ENCODE measurements at regions not wholly inside any gene's neighbourhood (a gene's known extent, or its start where the extent isn't known, plus 50 kb on each side); places are given as distances from the start of the nearest gene placed in this dataset.

DNA sequence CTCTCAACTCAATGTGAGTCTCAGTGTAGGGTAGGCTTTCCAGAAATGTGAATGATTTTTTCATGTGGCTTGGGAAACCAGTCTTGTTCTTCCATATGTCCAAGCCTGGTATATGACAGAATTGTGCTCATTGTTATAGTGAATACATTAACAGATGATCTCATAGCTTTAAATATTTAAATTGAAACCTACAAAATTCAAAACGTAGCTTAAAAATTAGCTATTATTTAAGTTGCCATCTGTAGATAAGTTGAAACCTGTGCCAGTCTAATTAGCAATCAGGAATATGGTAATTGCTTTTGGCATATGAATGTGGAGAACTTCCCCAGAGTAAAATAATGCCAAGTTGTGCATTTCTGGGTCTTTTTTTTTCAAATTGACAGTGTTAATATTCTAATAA lies 891.6 kb upstream of the SEL1L start:
- TF ChIP-seq, protein P1, sequence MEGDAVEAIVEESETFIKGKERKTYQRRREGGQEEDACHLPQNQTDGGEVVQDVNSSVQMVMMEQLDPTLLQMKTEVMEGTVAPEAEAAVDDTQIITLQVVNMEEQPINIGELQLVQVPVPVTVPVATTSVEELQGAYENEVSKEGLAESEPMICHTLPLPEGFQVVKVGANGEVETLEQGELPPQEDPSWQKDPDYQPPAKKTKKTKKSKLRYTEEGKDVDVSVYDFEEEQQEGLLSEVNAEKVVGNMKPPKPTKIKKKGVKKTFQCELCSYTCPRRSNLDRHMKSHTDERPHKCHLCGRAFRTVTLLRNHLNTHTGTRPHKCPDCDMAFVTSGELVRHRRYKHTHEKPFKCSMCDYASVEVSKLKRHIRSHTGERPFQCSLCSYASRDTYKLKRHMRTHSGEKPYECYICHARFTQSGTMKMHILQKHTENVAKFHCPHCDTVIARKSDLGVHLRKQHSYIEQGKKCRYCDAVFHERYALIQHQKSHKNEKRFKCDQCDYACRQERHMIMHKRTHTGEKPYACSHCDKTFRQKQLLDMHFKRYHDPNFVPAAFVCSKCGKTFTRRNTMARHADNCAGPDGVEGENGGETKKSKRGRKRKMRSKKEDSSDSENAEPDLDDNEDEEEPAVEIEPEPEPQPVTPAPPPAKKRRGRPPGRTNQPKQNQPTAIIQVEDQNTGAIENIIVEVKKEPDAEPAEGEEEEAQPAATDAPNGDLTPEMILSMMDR (IDR thresholded peaks at IDR 0.05; ENCODE audit: insufficient read depth, low read length): no peak
- no peak for TF ChIP-seq POLR2AphosphoS5 (IDR thresholded peaks at IDR 0.05; ENCODE audit: low read depth)
